Peyer's patch (tissue), 4 donors: ENCODE measurements at regions not wholly inside any gene's neighbourhood (a gene's known extent, or its start where the extent isn't known, plus 50 kb on each side); places are given as distances from the start of the nearest gene placed in this dataset.

Experiments used
- POLR2A ChIP-seq, 2 donors: fragments of 450-650 bp; IDR thresholded peaks; one replicate each; pipeline ENCODE4 v1.5.1; 2017; ENCODE audit warnings: antibody characterized with exemption in 2 of 2, mild to moderate bottlenecking in 2 of 2, moderate library complexity in 2 of 2
- TF ChIP-seq, protein P1 (sequence below), 6 experiments: fragments of 450-650 bp in 4 of 6; fragments of 200-600 bp in 2 of 6; sonication (generic) in 1 of 6; IDR thresholded peaks; one replicate each; pipeline ENCODE4 v1.5.1; 2017 to 2019; ENCODE audit warnings: antibody characterized with exemption in 6 of 6, mild to moderate bottlenecking in 3 of 6, moderate library complexity in 1 of 6

DNA sequence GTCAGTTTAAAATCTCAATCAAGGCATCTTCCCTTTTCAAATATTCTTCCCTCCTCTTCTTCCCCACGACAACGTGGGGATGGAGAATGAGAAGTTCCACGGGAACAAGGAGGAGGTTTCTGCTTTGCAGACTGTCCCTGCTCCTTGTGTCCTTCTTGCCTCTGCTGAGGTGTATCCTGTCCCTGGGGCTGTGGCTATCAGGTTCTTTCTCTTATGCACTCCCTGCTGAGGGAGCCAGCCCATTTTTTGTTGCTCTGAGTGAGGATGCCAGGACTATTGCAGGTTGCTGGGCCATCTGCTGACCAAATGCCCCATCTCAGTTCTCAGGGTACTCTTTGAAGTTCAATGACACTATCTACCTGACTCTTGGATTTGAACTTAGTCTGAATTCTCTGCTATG lies 533.6 kb downstream of the RNF144B start:
- no peak for TF ChIP-seq POLR2A (IDR thresholded peaks at IDR 0.05)
- TF ChIP-seq, protein P1, sequence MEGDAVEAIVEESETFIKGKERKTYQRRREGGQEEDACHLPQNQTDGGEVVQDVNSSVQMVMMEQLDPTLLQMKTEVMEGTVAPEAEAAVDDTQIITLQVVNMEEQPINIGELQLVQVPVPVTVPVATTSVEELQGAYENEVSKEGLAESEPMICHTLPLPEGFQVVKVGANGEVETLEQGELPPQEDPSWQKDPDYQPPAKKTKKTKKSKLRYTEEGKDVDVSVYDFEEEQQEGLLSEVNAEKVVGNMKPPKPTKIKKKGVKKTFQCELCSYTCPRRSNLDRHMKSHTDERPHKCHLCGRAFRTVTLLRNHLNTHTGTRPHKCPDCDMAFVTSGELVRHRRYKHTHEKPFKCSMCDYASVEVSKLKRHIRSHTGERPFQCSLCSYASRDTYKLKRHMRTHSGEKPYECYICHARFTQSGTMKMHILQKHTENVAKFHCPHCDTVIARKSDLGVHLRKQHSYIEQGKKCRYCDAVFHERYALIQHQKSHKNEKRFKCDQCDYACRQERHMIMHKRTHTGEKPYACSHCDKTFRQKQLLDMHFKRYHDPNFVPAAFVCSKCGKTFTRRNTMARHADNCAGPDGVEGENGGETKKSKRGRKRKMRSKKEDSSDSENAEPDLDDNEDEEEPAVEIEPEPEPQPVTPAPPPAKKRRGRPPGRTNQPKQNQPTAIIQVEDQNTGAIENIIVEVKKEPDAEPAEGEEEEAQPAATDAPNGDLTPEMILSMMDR (IDR thresholded peaks at IDR 0.05), result no peak
